ENCODE measurements at regions not wholly inside any gene's neighbourhood (a gene's known extent, or its start where the extent isn't known, plus 50 kb on each side); places are given as distances from the start of the nearest gene placed in this dataset.

- Histone ChIP-seq H3K4me1 (ENCODE audit: control insufficient read depth, insufficient read depth, low read length) (peaks cover 10% of the 10 kb centered on the region), H3K36me3 (ENCODE audit: control insufficient read depth, insufficient read depth, low read length) (no peaks in the 10 kb centered on the region), H3K27me3 (ENCODE audit: control insufficient read depth, insufficient read depth, low read length) (no peaks in the 10 kb centered on the region), H3K4me3 (ENCODE audit: low read length) (no peak overlapping the region), H3K9me3 (ENCODE audit: control insufficient read depth, low read depth, low read length) (no peaks in the 10 kb centered on the region), H3K27ac (ENCODE audit: low read length) (no peak overlapping the region)
- no peak for DNase-seq
- WGBS (ENCODE audit: insufficient coverage, low lambda C conversion rate), result 100% methylated on average over 1 of the region's 3 CpGs
These were observed 55.1 kb upstream of the MLIP start for GRCh38 chr6:54056105-54056504.

- peaks cover 10% of the 10 kb centered on the region for H3K4me1 ChIP-seq (ENCODE audit: control insufficient read depth, insufficient read depth, low read length)
- H3K27me3 ChIP-seq (ENCODE audit: control insufficient read depth, insufficient read depth, low read length), result no peaks in the 10 kb centered on the region
- peak; percentile 44 to 72 for DNase-seq
These were observed 54.2 kb upstream of the MLIP start for GRCh38 chr6:54057058-54057457.

GRCh38 chr6:54058236-54058635 lies 53.0 kb upstream of the MLIP start:
- peak; percentile 37 to 51 for DNase-seq
- Histone ChIP-seq H3K9me3 (ENCODE audit: control insufficient read depth, low read depth, low read length) (no peaks in the 10 kb centered on the region), H3K27ac (ENCODE audit: low read length) (peak overlapping the region; percentile 26), H3K27me3 (ENCODE audit: control insufficient read depth, insufficient read depth, low read length) (no peaks in the 10 kb centered on the region), H3K4me3 (ENCODE audit: low read length) (no peak overlapping the region), H3K36me3 (ENCODE audit: control insufficient read depth, insufficient read depth, low read length) (no peaks in the 10 kb centered on the region), H3K4me1 (ENCODE audit: control insufficient read depth, insufficient read depth, low read length) (peaks cover 10% of the 10 kb centered on the region)

More at GRCh38 chr6:54057058-54057457, 54.2 kb upstream of the MLIP start:
- Histone ChIP-seq H3K9me3 (ENCODE audit: control insufficient read depth, low read depth, low read length) (no peaks in the 10 kb centered on the region), H3K36me3 (ENCODE audit: control insufficient read depth, insufficient read depth, low read length) (no peaks in the 10 kb centered on the region), H3K4me3 (ENCODE audit: low read length) (no peak overlapping the region), H3K27ac (ENCODE audit: low read length) (peak overlapping the region; percentile 35)
- no CpG with 5 or more reads among the region's 1 CpG for WGBS (ENCODE audit: insufficient coverage, low lambda C conversion rate)

- H3K27ac ChIP-seq (ENCODE audit: low read length), result no peak overlapping the region
- WGBS (ENCODE audit: insufficient coverage, low lambda C conversion rate), result 83% methylated on average over 1 of the region's 2 CpGs
- DNase-seq, result no peak
These were observed 51.6 kb upstream of the MLIP start for GRCh38 chr6:54059683-54060082.

DNA sequence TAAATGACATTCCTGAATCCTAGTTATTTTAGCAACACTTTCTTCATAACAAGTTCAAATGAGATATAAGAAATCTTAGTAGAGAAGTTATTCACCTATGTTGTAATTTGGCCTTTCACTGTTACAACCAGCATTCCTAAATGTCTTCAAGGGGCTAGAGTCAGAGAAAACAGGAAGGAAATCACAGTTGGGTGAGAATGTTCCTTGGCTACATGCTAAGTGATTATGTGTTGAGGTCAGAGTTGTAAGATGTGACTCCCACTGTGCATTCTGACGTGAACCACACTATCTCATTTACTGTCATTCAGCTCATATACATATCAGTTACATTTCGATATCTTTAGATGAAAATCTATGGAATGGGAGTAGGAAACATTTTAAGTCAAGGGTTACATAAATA lies 51.0 kb upstream of the MLIP start:
- Histone ChIP-seq H3K27me3 (ENCODE audit: control insufficient read depth, insufficient read depth, low read length) (no peaks in the 10 kb centered on the region), H3K4me1 (ENCODE audit: control insufficient read depth, insufficient read depth, low read length) (peaks cover 4% of the 10 kb centered on the region), H3K27ac (ENCODE audit: low read length) (no peak overlapping the region), H3K9me3 (ENCODE audit: control insufficient read depth, low read depth, low read length) (no peaks in the 10 kb centered on the region), H3K4me3 (ENCODE audit: low read length) (no peak overlapping the region), H3K36me3 (ENCODE audit: control insufficient read depth, insufficient read depth, low read length) (no peaks in the 10 kb centered on the region)
- DNase-seq, result no peak
- WGBS (ENCODE audit: insufficient coverage, low lambda C conversion rate), result 92% methylated on average over 2 of the region's 2 CpGs

More at GRCh38 chr6:54059683-54060082, 51.6 kb upstream of the MLIP start:
- Histone ChIP-seq H3K9me3 (ENCODE audit: control insufficient read depth, low read depth, low read length) (no peaks in the 10 kb centered on the region), H3K4me3 (ENCODE audit: low read length) (no peak overlapping the region), H3K36me3 (ENCODE audit: control insufficient read depth, insufficient read depth, low read length) (no peaks in the 10 kb centered on the region), H3K4me1 (ENCODE audit: control insufficient read depth, insufficient read depth, low read length) (peaks cover 4% of the 10 kb centered on the region), H3K27me3 (ENCODE audit: control insufficient read depth, insufficient read depth, low read length) (no peaks in the 10 kb centered on the region)
